Neural cell (in vitro differentiated cells): ENCODE measurements at regions not wholly inside any gene's neighbourhood (a gene's known extent, or its start where the extent isn't known, plus 50 kb on each side); places are given as distances from the start of the nearest gene placed in this dataset.

Experiments used
- H2AFZ ChIP-seq: fragments of 200-600, 300-800 bp; sonication (generic), shearing (Covaris generic); 2 replicates; pipeline ENCODE4 v1.6.0; 2014; ENCODE audit warnings: low read depth, mild to moderate bottlenecking, antibody characterized with exemption, low read length, moderate library complexity
- H3F3A ChIP-seq: fragments of 200-600 bp; shearing (Covaris generic); 2 replicates; pipeline ENCODE4 v1.6.1; 2016; ENCODE audit warnings: mild to moderate bottlenecking, moderate library complexity, mixed read lengths, antibody characterized with exemption, low read length; ENCODE audit not compliant: insufficient read depth, poor library complexity, severe bottlenecking
- H3K27ac ChIP-seq: fragments of 200-600, 300-800 bp; sonication (generic), shearing (Covaris generic); 2 replicates; pipeline ENCODE4 v1.5.1; 2014; ENCODE audit warnings: mild to moderate bottlenecking, low read length, moderate library complexity
- H3K27me3 ChIP-seq: fragments of 300-800, 200-600 bp; sonication (generic), shearing (Covaris generic); 2 replicates; pipeline ENCODE4 v1.6.0; 2014; ENCODE audit warnings: mild to moderate bottlenecking, low read depth, low read length, moderate library complexity; ENCODE audit not compliant: insufficient read depth
- H3K36me3 ChIP-seq: fragments of 300-800, 200-600 bp; sonication (generic), shearing (Covaris generic); 2 replicates; pipeline ENCODE4 v1.5.1; 2014; ENCODE audit warnings: mild to moderate bottlenecking, antibody characterized with exemption, low read length, moderate library complexity; ENCODE audit not compliant: insufficient read depth
- H3K4me2 ChIP-seq: fragments of 300-800, 200-600 bp; sonication (generic), shearing (Covaris generic); 2 replicates; pipeline ENCODE4 v1.6.0; 2014; ENCODE audit warnings: mild to moderate bottlenecking, low read length
- H3K4me3 ChIP-seq: fragments of 300-800, 200-600 bp; sonication (generic), shearing (Covaris generic); 2 replicates; pipeline ENCODE4 v1.5.1; 2014; ENCODE audit warnings: mild to moderate bottlenecking, low read length, moderate library complexity
- H3K79me2 ChIP-seq: fragments of 200-600 bp; shearing (Covaris generic); replicated peaks from 2 replicates; pipeline ENCODE4 v1.6.0; 2014; ENCODE audit warnings: mild to moderate bottlenecking, low read length, moderate library complexity; ENCODE audit not compliant: insufficient read depth
- H3K9ac ChIP-seq: fragments of 300-800, 200-600 bp; sonication (generic), shearing (Covaris generic); 2 replicates; pipeline ENCODE4 v1.6.1; 2016; ENCODE audit warnings: mild to moderate bottlenecking, low read length, mixed read lengths
- H3K9me2 ChIP-seq: fragments of 200-600 bp; shearing (Covaris generic); 2 replicates; pipeline ENCODE4 v1.6.1; 2016; ENCODE audit warnings: mild to moderate bottlenecking, low read length, mixed read lengths; ENCODE audit not compliant: insufficient read depth
- H3K9me3 ChIP-seq: fragments of 200-600, 300-800 bp; sonication (generic), shearing (Covaris generic); 2 replicates; pipeline ENCODE4 v1.6.1; 2016; ENCODE audit warnings: mild to moderate bottlenecking, mixed run types, low read length, moderate library complexity, mixed read lengths
- H4K20me1 ChIP-seq: fragments of 200-600 bp; shearing (Covaris generic); 2 replicates; pipeline ENCODE4 v1.6.1; 2016; ENCODE audit warnings: mild to moderate bottlenecking, mixed run types; ENCODE audit not compliant: insufficient read depth
- EP300 ChIP-seq: fragments of 450-650 bp; conservative IDR thresholded peaks from 2 replicates; pipeline ENCODE4 v1.6.1; 2014; ENCODE audit warnings: antibody characterized with exemption, mild to moderate bottlenecking, moderate library complexity; ENCODE audit not compliant: poor library complexity, severe bottlenecking
- EZH2 ChIP-seq: fragments of 200-600, 300-800 bp; shearing (Covaris generic), sonication (generic); IDR thresholded peaks from 2 replicates; pipeline ENCODE4 v1.6.1; 2014; ENCODE audit warnings: antibody characterized with exemption, low read length, borderline replicate concordance, mild to moderate bottlenecking; ENCODE audit not compliant: insufficient read depth, poor library complexity, severe bottlenecking
- MXI1 ChIP-seq: fragments of 450-650 bp; conservative IDR thresholded peaks from 2 replicates; pipeline ENCODE4 v1.6.1; 2014; ENCODE audit warnings: antibody characterized with exemption, mild to moderate bottlenecking; ENCODE audit not compliant: poor library complexity, severe bottlenecking
- POLR2AphosphoS5 ChIP-seq: IDR thresholded peaks from 2 replicates; pipeline ENCODE4 v1.6.1; 2012
- RAD21 ChIP-seq: fragments of 450-650 bp; conservative IDR thresholded peaks from 2 replicates; pipeline ENCODE4 v1.6.1; 2014; ENCODE audit warnings: antibody characterized with exemption, mild to moderate bottlenecking, moderate library complexity
- SMC3 ChIP-seq: fragments of 450-650 bp; conservative IDR thresholded peaks from 2 replicates; pipeline ENCODE4 v1.6.1; 2014; ENCODE audit warnings: antibody characterized with exemption, mild to moderate bottlenecking, moderate library complexity; ENCODE audit not compliant: poor library complexity
- TAF1 ChIP-seq: IDR thresholded peaks from 2 replicates; pipeline ENCODE4 v1.6.1; 2012; ENCODE audit warnings: low read depth
- TF ChIP-seq, protein P1 (sequence below): IDR thresholded peaks from 2 replicates; pipeline ENCODE4 v1.6.1; 2012; ENCODE audit warnings: borderline replicate concordance
- TF ChIP-seq, protein P2 (sequence below): fragments of 450-650 bp; IDR thresholded peaks from 2 replicates; pipeline ENCODE4 v1.5.1; 2014; ENCODE audit warnings: antibody characterized with exemption, mild to moderate bottlenecking, moderate library complexity; ENCODE audit not compliant: poor library complexity, severe bottlenecking

DNA sequence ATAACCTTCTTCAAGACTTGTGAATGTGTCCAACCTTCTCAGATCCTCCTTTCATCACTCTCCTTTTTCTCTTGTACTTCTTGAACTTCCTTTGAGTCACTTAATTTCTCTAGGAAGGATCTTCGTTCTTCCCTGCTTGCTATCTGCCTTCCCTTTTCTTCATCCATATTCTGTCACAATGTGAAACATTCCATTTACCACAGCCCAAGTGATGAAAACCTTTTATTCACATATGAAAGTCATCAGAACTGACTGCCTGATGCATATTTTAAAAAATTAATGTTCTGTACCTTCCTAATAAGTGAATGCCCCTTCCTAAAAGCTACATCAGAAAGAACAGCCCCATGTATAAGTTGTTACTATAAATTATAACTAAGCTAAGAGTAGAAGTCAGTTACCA lies 520.4 kb upstream of the LUZP2 start:
- no peaks in the 10 kb centered on the region for H3K9me2 ChIP-seq
- H2AFZ ChIP-seq, result no peak overlapping the region
- H3K27ac ChIP-seq, result no peak overlapping the region
- TF ChIP-seq TAF1 (no peak), MXI1 (no peak), SMC3 (no peak), EP300 (no peak), EZH2 (no peak), POLR2AphosphoS5 (no peak), RAD21 (no peak)
- TF ChIP-seq, protein P1, sequence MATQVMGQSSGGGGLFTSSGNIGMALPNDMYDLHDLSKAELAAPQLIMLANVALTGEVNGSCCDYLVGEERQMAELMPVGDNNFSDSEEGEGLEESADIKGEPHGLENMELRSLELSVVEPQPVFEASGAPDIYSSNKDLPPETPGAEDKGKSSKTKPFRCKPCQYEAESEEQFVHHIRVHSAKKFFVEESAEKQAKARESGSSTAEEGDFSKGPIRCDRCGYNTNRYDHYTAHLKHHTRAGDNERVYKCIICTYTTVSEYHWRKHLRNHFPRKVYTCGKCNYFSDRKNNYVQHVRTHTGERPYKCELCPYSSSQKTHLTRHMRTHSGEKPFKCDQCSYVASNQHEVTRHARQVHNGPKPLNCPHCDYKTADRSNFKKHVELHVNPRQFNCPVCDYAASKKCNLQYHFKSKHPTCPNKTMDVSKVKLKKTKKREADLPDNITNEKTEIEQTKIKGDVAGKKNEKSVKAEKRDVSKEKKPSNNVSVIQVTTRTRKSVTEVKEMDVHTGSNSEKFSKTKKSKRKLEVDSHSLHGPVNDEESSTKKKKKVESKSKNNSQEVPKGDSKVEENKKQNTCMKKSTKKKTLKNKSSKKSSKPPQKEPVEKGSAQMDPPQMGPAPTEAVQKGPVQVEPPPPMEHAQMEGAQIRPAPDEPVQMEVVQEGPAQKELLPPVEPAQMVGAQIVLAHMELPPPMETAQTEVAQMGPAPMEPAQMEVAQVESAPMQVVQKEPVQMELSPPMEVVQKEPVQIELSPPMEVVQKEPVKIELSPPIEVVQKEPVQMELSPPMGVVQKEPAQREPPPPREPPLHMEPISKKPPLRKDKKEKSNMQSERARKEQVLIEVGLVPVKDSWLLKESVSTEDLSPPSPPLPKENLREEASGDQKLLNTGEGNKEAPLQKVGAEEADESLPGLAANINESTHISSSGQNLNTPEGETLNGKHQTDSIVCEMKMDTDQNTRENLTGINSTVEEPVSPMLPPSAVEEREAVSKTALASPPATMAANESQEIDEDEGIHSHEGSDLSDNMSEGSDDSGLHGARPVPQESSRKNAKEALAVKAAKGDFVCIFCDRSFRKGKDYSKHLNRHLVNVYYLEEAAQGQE, result no peak
- TF ChIP-seq, protein P2, sequence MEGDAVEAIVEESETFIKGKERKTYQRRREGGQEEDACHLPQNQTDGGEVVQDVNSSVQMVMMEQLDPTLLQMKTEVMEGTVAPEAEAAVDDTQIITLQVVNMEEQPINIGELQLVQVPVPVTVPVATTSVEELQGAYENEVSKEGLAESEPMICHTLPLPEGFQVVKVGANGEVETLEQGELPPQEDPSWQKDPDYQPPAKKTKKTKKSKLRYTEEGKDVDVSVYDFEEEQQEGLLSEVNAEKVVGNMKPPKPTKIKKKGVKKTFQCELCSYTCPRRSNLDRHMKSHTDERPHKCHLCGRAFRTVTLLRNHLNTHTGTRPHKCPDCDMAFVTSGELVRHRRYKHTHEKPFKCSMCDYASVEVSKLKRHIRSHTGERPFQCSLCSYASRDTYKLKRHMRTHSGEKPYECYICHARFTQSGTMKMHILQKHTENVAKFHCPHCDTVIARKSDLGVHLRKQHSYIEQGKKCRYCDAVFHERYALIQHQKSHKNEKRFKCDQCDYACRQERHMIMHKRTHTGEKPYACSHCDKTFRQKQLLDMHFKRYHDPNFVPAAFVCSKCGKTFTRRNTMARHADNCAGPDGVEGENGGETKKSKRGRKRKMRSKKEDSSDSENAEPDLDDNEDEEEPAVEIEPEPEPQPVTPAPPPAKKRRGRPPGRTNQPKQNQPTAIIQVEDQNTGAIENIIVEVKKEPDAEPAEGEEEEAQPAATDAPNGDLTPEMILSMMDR, result no peak
- no peak overlapping the region for H3K4me2 ChIP-seq
- H3K36me3 ChIP-seq, result no peaks in the 10 kb centered on the region
- H3K9me3 ChIP-seq, result no peaks in the 10 kb centered on the region
- H3K9ac ChIP-seq, result no peak overlapping the region
- H3K79me2 ChIP-seq, result no peaks in the 10 kb centered on the region
- H3K4me3 ChIP-seq, result no peak overlapping the region
- H3K27me3 ChIP-seq, result no peaks in the 10 kb centered on the region
- H4K20me1 ChIP-seq, result no peaks in the 10 kb centered on the region
- H3F3A ChIP-seq, result no peaks in the 10 kb centered on the region

DNA sequence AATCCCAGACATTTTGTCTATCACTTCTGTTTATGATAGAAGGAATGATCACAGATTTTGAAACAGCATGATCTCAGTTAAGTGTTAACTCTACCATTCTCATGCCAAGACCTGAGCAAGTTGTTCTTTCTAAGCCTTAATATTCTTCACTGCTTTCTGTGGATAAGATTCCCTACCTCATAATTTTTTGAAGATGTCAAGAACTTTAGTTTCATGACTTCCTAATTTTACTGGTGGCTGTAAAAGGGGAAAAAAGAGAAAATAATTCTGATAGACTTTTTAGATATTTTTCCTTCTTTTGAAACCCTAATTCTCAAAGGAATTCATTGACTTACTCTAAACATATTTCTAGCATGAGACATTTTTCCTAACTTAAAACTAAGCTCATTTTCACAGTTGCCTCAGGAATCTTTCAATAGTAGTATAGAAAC lies 520.0 kb upstream of the LUZP2 start:
- H3K4me2 ChIP-seq, result no peak overlapping the region
- H3K79me2 ChIP-seq, result no peaks in the 10 kb centered on the region
- no peak for TF ChIP-seq EP300
- no peaks in the 10 kb centered on the region for H3F3A ChIP-seq
- H4K20me1 ChIP-seq, result no peaks in the 10 kb centered on the region
- H3K9me2 ChIP-seq, result no peaks in the 10 kb centered on the region
- no peak overlapping the region for H3K27ac ChIP-seq
- no peak overlapping the region for H3K4me3 ChIP-seq
- H3K36me3 ChIP-seq, result no peaks in the 10 kb centered on the region
- H3K27me3 ChIP-seq, result no peaks in the 10 kb centered on the region
- no peak overlapping the region for H2AFZ ChIP-seq
- H3K9ac ChIP-seq, result no peak overlapping the region
- no peaks in the 10 kb centered on the region for H3K9me3 ChIP-seq

DNA sequence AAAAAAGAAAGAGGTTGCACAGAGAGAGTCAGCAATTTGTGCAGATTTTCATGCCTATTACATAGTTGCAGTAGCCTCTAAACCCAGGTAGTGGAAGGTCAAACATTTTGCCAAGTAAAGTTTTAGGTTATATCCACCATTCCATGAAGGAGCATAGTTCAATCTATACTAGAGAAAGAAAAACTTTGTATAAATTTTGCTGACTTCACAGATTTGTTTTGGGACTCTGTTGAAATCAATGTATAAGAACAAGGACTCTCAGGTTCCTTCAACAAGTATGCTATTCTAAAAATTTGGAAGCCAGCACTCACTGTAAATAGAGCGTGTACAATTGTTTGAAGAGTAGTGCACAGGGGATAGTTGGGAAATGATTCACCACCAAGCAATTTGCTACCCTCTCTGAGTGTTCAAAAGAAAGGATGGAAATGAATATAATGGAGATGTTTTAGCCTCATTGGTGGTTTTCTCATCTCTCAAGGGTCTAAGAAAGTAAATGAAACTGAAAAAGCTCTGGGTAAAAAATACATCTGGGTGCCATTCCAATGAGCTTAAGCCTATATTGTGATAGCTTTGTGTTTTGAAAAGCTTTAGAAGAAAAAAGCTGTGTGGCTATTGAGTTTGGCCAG lies 508.4 kb upstream of the LUZP2 start:
- TF ChIP-seq EP300, result no peak
- Histone ChIP-seq H3K4me3 (no peak overlapping the region), H3K9me3 (no peaks in the 10 kb centered on the region), H2AFZ (no peak overlapping the region), H3K36me3 (no peaks in the 10 kb centered on the region), H3K27me3 (no peaks in the 10 kb centered on the region), H3K9me2 (no peaks in the 10 kb centered on the region), H3K27ac (no peak overlapping the region), H3K9ac (no peak overlapping the region), H3F3A (peaks cover 5% of the 10 kb centered on the region), H3K4me2 (no peak overlapping the region), H4K20me1 (no peaks in the 10 kb centered on the region), H3K79me2 (no peaks in the 10 kb centered on the region)
